ENCODE measurements at regions not wholly inside any gene's neighbourhood (a gene's known extent, or its start where the extent isn't known, plus 50 kb on each side); places are given as distances from the start of the nearest gene placed in this dataset.

GRCh38 chr10:104546756-104547155 is 94.3 kb upstream of the SORCS3 start:
- TF ChIP-seq EP300 (IDR thresholded peaks at IDR 0.05), result no peak
- no peak for TF ChIP-seq CTCF (IDR thresholded peaks at IDR 0.05)
- no peak for TF ChIP-seq POLR2AphosphoS5 (IDR thresholded peaks at IDR 0.05)
